H9 (cell line): ENCODE measurements at regions not wholly inside any gene's neighbourhood (a gene's known extent, or its start where the extent isn't known, plus 50 kb on each side); places are given as distances from the start of the nearest gene placed in this dataset.

Experiments
- DNase-seq: peaks from one replicate; pipeline ENCODE4 v3.0.0-alpha.2; 2017
- H2AFZ ChIP-seq: one replicate; pipeline ENCODE4 v1.6.1; 2013; ENCODE audit warnings: mild to moderate bottlenecking, low read length, control low read depth, moderate library complexity
- H2AK5ac ChIP-seq: 2 replicates; pipeline ENCODE4 v1.6.1; 2013; ENCODE audit warnings: low read length, control low read depth, mixed read lengths; ENCODE audit not compliant: insufficient read length
- H2BK120ac ChIP-seq: one replicate; pipeline ENCODE4 v1.6.1; 2013; ENCODE audit warnings: low read depth, mild to moderate bottlenecking, low read length, control low read depth, inconsistent platforms; ENCODE audit not compliant: poor library complexity, severe bottlenecking
- H2BK12ac ChIP-seq: 2 replicates; pipeline ENCODE4 v1.6.1; 2013; ENCODE audit warnings: low read length, control low read depth, mixed read lengths, low read depth; ENCODE audit not compliant: insufficient read length
- H2BK15ac ChIP-seq: 2 replicates; pipeline ENCODE4 v1.6.1; 2013; ENCODE audit warnings: low read depth, low read length, control low read depth
- H2BK20ac ChIP-seq: one replicate; pipeline ENCODE4 v1.6.1; 2013; ENCODE audit warnings: low read depth, mild to moderate bottlenecking, low read length, control low read depth, inconsistent platforms; ENCODE audit not compliant: poor library complexity, severe bottlenecking
- H2BK5ac ChIP-seq: 2 replicates; pipeline ENCODE4 v1.6.1; 2013; ENCODE audit warnings: low read length, control low read depth, mixed read lengths; ENCODE audit not compliant: insufficient read length
- H3K14ac ChIP-seq: 2 replicates; pipeline ENCODE4 v1.6.1; 2013; ENCODE audit warnings: low read length, control low read depth; ENCODE audit not compliant: insufficient read depth
- H3K18ac ChIP-seq: 2 replicates; pipeline ENCODE4 v1.6.1; 2013; ENCODE audit warnings: low read depth, mild to moderate bottlenecking, mixed read lengths, low read length, control low read depth; ENCODE audit not compliant: insufficient read length
- H3K23ac ChIP-seq: 2 replicates; pipeline ENCODE4 v1.6.1; 2013; ENCODE audit warnings: low read length, control low read depth, mixed read lengths, low read depth; ENCODE audit not compliant: insufficient read length
- H3K23me2 ChIP-seq: 2 replicates; pipeline ENCODE4 v1.6.1; 2013; ENCODE audit warnings: low read depth, mild to moderate bottlenecking, mixed read lengths, low read length, control low read depth; ENCODE audit not compliant: insufficient read length, poor library complexity, severe bottlenecking
- H3K27ac ChIP-seq: 2 replicates; pipeline ENCODE4 v1.5.1; 2013; ENCODE audit warnings: low read length, control low read depth, mixed read lengths, low read depth; ENCODE audit not compliant: insufficient read length
- H3K27me3 ChIP-seq: 2 replicates; pipeline ENCODE4 v1.6.1; 2013; ENCODE audit warnings: low read length, control low read depth, inconsistent platforms; ENCODE audit not compliant: insufficient read depth
- H3K4ac ChIP-seq: 2 replicates; pipeline ENCODE4 v1.6.1; 2013; ENCODE audit warnings: low read depth, mild to moderate bottlenecking, control low read depth, inconsistent platforms, low read length, moderate library complexity
- H3K4me1 ChIP-seq: 2 replicates; pipeline ENCODE4 v1.6.1; 2013; ENCODE audit warnings: low read length, control low read depth, inconsistent platforms; ENCODE audit not compliant: insufficient read depth
- H3K4me2 ChIP-seq: 2 replicates; pipeline ENCODE4 v1.6.1; 2013; ENCODE audit warnings: low read length, control low read depth, mixed read lengths; ENCODE audit not compliant: insufficient read length, insufficient read depth
- H3K56ac ChIP-seq: 2 replicates; pipeline ENCODE4 v1.6.1; 2013; ENCODE audit warnings: low read depth, mild to moderate bottlenecking, mixed read lengths, low read length, control low read depth; ENCODE audit not compliant: insufficient read length
- H3K79me1 ChIP-seq: 2 replicates; pipeline ENCODE4 v1.6.1; 2013; ENCODE audit warnings: low read depth, mild to moderate bottlenecking, moderate library complexity, low read length, control low read depth, inconsistent platforms; ENCODE audit not compliant: insufficient read depth, poor library complexity, severe bottlenecking
- H3K79me2 ChIP-seq: 2 replicates; pipeline ENCODE4 v1.6.1; 2013; ENCODE audit warnings: low read length, control low read depth, inconsistent platforms; ENCODE audit not compliant: insufficient read depth
- H3K9ac ChIP-seq: 2 replicates; pipeline ENCODE4 v1.6.1; 2013; ENCODE audit warnings: low read length, control low read depth, mixed read lengths; ENCODE audit not compliant: insufficient read length; ENCODE audit errors: extremely low read depth
- H3K9me3 ChIP-seq: one replicate; pipeline ENCODE4 v1.6.1; 2013; ENCODE audit warnings: low read depth, low read length, inconsistent platforms; ENCODE audit not compliant: control insufficient read depth
- H3T11ph ChIP-seq: one replicate; pipeline ENCODE4 v1.6.1; 2013; ENCODE audit warnings: mild to moderate bottlenecking, low read length, control low read depth, inconsistent platforms
- H4K20me1 ChIP-seq: one replicate; pipeline ENCODE4 v1.6.1; 2013; ENCODE audit not compliant: control insufficient read depth, insufficient read length, insufficient read depth
- H4K5ac ChIP-seq: 2 replicates; pipeline ENCODE4 v1.6.1; 2013; ENCODE audit warnings: low read depth, mild to moderate bottlenecking, mixed read lengths, low read length, control low read depth; ENCODE audit not compliant: insufficient read length
- H4K8ac ChIP-seq: replicated peaks from 2 replicates; pipeline ENCODE4 v1.6.1; 2013; ENCODE audit warnings: low read length, control low read depth, mixed read lengths, low read depth; ENCODE audit not compliant: insufficient read length
- H4K91ac ChIP-seq: 2 replicates; pipeline ENCODE4 v1.6.1; 2013; ENCODE audit warnings: low read depth, mild to moderate bottlenecking, moderate library complexity, mixed read lengths, low read length, control low read depth; ENCODE audit not compliant: insufficient read length
- H3K27ac Mint-ChIP-seq, 3 experiments: 2 replicates in 2 of 3; 3 replicates in 1 of 3; pipeline ENCODE4 v1.8.0; 2020 to 2021; ENCODE audit warnings: mixed read lengths in 3 of 3, mild to moderate bottlenecking in 1 of 3, moderate library complexity in 1 of 3
- H3K27me3 Mint-ChIP-seq: 2 replicates; pipeline ENCODE4 v1.8.0; 2021; ENCODE audit warnings: low read depth, mild to moderate bottlenecking, moderate library complexity, mixed read lengths
- H3K36me3 Mint-ChIP-seq, 3 experiments: 2 replicates in 2 of 3; 3 replicates in 1 of 3; pipeline ENCODE4 v1.8.0; 2020 to 2021; ENCODE audit warnings: low read depth in 3 of 3, mixed read lengths in 3 of 3; ENCODE audit not compliant: insufficient read depth in 1 of 3
- H3K4me1 Mint-ChIP-seq, 2 experiments: 2 replicates each; pipeline ENCODE4 v1.8.0; 2020; ENCODE audit warnings: mixed read lengths in 2 of 2
- H3K4me3 Mint-ChIP-seq, 2 experiments: 2 replicates in 1 of 2; 3 replicates in 1 of 2; pipeline ENCODE4 v1.8.0; 2020 to 2021; ENCODE audit warnings: mild to moderate bottlenecking in 2 of 2, mixed read lengths in 2 of 2, moderate library complexity in 1 of 2
- H3K9me3 Mint-ChIP-seq, 2 experiments: 2 replicates in 1 of 2; 3 replicates in 1 of 2; pipeline ENCODE4 v1.8.0; 2020; ENCODE audit warnings: mild to moderate bottlenecking in 2 of 2, mixed read lengths in 2 of 2, moderate library complexity in 1 of 2
- WGBS: extraction: QIAGEN DNeasy Blood & Tissue Kit; methylation state at CpG from one replicate; pipeline ENCODE4 v1.1.7; 2013; ENCODE audit warnings: missing lambda C conversion rate, low lambda C conversion rate, mixed read lengths; ENCODE audit not compliant: insufficient read length; ENCODE audit errors: extremely low coverage; 5-methylcytosine and 5-hydroxymethylcytosine counted together
- TF ChIP-seq, protein P1 (sequence below): fragments of 200-600 bp; sonication (generic); conservative IDR thresholded peaks from 3 replicates; pipeline ENCODE4 v1.8.0; 2021; ENCODE audit warnings: antibody characterized with exemption, mild to moderate bottlenecking

DNA sequence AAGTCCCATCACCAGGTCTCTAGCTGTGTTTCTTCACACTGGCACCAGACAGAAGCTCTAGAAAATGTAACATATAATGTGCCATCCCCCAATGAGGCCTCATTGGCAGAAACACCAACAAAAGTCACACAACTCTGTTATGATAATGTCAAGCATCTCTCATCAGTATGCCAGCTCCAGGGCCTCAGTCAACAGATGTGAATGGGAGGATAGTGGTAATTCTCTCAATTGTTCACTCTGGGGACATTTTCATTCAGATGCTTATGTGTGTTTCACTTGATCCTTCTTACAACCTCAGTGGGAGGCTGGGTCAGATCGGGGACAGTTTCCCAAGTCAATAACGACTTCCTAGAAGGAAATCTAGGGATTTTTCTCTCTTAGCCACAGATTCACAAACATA, 57.5 kb upstream of the SCOC start:
- Histone ChIP-seq H3K79me2 (no peaks in the 10 kb centered on the region), H2AFZ (no peak overlapping the region), H2BK15ac (no peak overlapping the region), H2BK5ac (no peak overlapping the region), H3K56ac (no peak overlapping the region), H3K27ac (no peak overlapping the region), H3K4me1 (0 out of 2 replicates have a peak, but pooled peaks cover 4% of the 10 kb centered on the region), H4K5ac (no peak overlapping the region), H3K23ac (no peak overlapping the region), H4K91ac (no peak overlapping the region), H2BK12ac (no peak overlapping the region), H3K9me3 (no peaks in the 10 kb centered on the region), H3K4me2 (no peak overlapping the region), H4K20me1 (no peaks in the 10 kb centered on the region), H3K9ac (no peak overlapping the region), H3K14ac (no peak overlapping the region), H2AK5ac (no peak overlapping the region), H3K79me1 (no peaks in the 10 kb centered on the region), H3K18ac (no peak overlapping the region), H3K4ac (no peak overlapping the region), H4K8ac (no peak overlapping the region), H3K27me3 (peaks cover 26% of the 10 kb centered on the region), H3T11ph (no peak overlapping the region), H2BK120ac (no peak overlapping the region), H3K23me2 (no peaks in the 10 kb centered on the region), H2BK20ac (no peak overlapping the region)
- no peak overlapping the region for H3K27ac Mint-ChIP-seq
- peaks cover 27% of the 10 kb centered on the region in 2 experiments for H3K4me1 Mint-ChIP-seq
- no peaks in the 10 kb centered on the region for H3K36me3 Mint-ChIP-seq
- H3K9me3 Mint-ChIP-seq: peaks cover 0 to 6% of the 10 kb centered on the region in 2 experiments; a peak in 3 of 5 replicates
- H3K27me3 Mint-ChIP-seq: peaks cover 91% of the 10 kb centered on the region
- no peak overlapping the region; a peak in 1 of 5 replicates for H3K4me3 Mint-ChIP-seq
- DNase-seq: peak; percentile 44
- no CpG with 5 or more reads among the region's 2 CpGs for WGBS
- TF ChIP-seq, protein P1, sequence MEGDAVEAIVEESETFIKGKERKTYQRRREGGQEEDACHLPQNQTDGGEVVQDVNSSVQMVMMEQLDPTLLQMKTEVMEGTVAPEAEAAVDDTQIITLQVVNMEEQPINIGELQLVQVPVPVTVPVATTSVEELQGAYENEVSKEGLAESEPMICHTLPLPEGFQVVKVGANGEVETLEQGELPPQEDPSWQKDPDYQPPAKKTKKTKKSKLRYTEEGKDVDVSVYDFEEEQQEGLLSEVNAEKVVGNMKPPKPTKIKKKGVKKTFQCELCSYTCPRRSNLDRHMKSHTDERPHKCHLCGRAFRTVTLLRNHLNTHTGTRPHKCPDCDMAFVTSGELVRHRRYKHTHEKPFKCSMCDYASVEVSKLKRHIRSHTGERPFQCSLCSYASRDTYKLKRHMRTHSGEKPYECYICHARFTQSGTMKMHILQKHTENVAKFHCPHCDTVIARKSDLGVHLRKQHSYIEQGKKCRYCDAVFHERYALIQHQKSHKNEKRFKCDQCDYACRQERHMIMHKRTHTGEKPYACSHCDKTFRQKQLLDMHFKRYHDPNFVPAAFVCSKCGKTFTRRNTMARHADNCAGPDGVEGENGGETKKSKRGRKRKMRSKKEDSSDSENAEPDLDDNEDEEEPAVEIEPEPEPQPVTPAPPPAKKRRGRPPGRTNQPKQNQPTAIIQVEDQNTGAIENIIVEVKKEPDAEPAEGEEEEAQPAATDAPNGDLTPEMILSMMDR: no peak
